Keratinocyte (primary cell): ENCODE measurements at regions not wholly inside any gene's neighbourhood (a gene's known extent, or its start where the extent isn't known, plus 50 kb on each side); places are given as distances from the start of the nearest gene placed in this dataset.

Source experiments
- DNase-seq: peaks from one replicate; pipeline ENCODE4 v3.0.0-alpha.2; 2011; ENCODE audit warnings: low read depth, missing footprints, low spot score
- FAIRE-seq: peaks from 2 replicates; lab custom pipeline; 2011; peaks lifted over from hg19 to GRCh38; lab: Jason Lieb, UNC
- H2AFZ ChIP-seq: 2 replicates; pipeline ENCODE4 v1.6.0; 2012; ENCODE audit warnings: low read length, control low read depth, inconsistent platforms; ENCODE audit not compliant: control insufficient read depth
- H3K27ac ChIP-seq: 2 replicates; pipeline ENCODE4 v1.5.1; 2011; ENCODE audit warnings: low read length; ENCODE audit not compliant: control insufficient read depth, insufficient read depth
- H3K27me3 ChIP-seq: 3 replicates; pipeline ENCODE4 v1.6.0; 2011; ENCODE audit warnings: low read length; ENCODE audit not compliant: control insufficient read depth, insufficient read depth; ENCODE audit errors: extremely low read depth
- H3K36me3 ChIP-seq, 2 experiments: 2 replicates in 1 of 2; 3 replicates in 1 of 2; pipeline ENCODE4 v1.5.1; 2011; ENCODE audit warnings: low read length in 2 of 2, mild to moderate bottlenecking in 1 of 2; ENCODE audit not compliant: control insufficient read depth in 2 of 2, insufficient read depth in 2 of 2; ENCODE audit errors: extremely low read depth in 1 of 2
- H3K4me1 ChIP-seq: 3 replicates; pipeline ENCODE4 v1.5.1; 2011; ENCODE audit warnings: low read length; ENCODE audit not compliant: control insufficient read depth, insufficient read depth; ENCODE audit errors: extremely low read depth
- H3K4me2 ChIP-seq: 3 replicates; pipeline ENCODE4 v1.6.0; 2011; ENCODE audit warnings: low read depth, low read length; ENCODE audit not compliant: control insufficient read depth, insufficient read depth; ENCODE audit errors: extremely low read depth
- H3K4me3 ChIP-seq, 3 experiments: fragments of 200-600 bp in 1 of 3; sonication (generic) in 1 of 3; 2 replicates in 2 of 3; 3 replicates in 1 of 3; pipeline ENCODE4 v1.5.1; 2011 to 2016; ENCODE audit warnings: low read length in 3 of 3, mild to moderate bottlenecking in 3 of 3, control low read depth in 2 of 3, inconsistent platforms in 1 of 3, low read depth in 1 of 3, mixed read lengths in 1 of 3, mixed run types in 1 of 3, moderate library complexity in 1 of 3; ENCODE audit not compliant: control insufficient read depth in 2 of 3, insufficient read depth in 2 of 3; ENCODE audit errors: extremely low read depth in 1 of 3
- H3K79me2 ChIP-seq: 2 replicates; pipeline ENCODE4 v1.6.0; 2012; ENCODE audit warnings: low read length; ENCODE audit not compliant: control insufficient read depth, insufficient read depth
- H3K9ac ChIP-seq: 3 replicates; pipeline ENCODE4 v1.6.0; 2011; ENCODE audit warnings: low read length; ENCODE audit not compliant: control insufficient read depth, insufficient read depth; ENCODE audit errors: extremely low read depth
- H3K9me1 ChIP-seq: 3 replicates; pipeline ENCODE4 v1.6.0; 2011; ENCODE audit warnings: low read length; ENCODE audit not compliant: control insufficient read depth, insufficient read depth; ENCODE audit errors: extremely low read depth
- H3K9me3 ChIP-seq: 2 replicates; pipeline ENCODE4 v1.5.1; 2012; ENCODE audit warnings: low read depth, low read length; ENCODE audit not compliant: control insufficient read depth
- H4K20me1 ChIP-seq: 3 replicates; pipeline ENCODE4 v1.6.0; 2011; ENCODE audit warnings: low read length; ENCODE audit not compliant: control insufficient read depth, insufficient read depth; ENCODE audit errors: extremely low read depth
- CTCF ChIP-seq, 3 experiments: IDR thresholded peaks in 1 of 3; conservative IDR thresholded peaks in 1 of 3; optimal IDR thresholded peaks in 1 of 3; 2 replicates in 2 of 3; 3 replicates in 1 of 3; pipeline versions ENCODE3 to v1.5.1; 2011; ENCODE audit warnings: low read length in 3 of 3, mild to moderate bottlenecking in 3 of 3, moderate library complexity in 2 of 3, control low read depth in 1 of 3, inconsistent platforms in 1 of 3; ENCODE audit not compliant: insufficient read depth in 2 of 3; ENCODE audit errors: extremely low read depth in 1 of 3
- EZH2 ChIP-seq: IDR thresholded peaks from one replicate; pipeline ENCODE4 v1.6.1; 2012; ENCODE audit warnings: inconsistent platforms, mild to moderate bottlenecking, low read length, moderate library complexity
- dilution Hi-C: fragments of 300-500 bp; cut with MboI; formaldehyde crosslinking; loops from one replicate; pipeline ENCODE4 v1.7.0; 2020; ENCODE audit warnings: low sequenced_read_pairs; ENCODE audit not compliant: extremely low pct_ligation_motif_present

DNA sequence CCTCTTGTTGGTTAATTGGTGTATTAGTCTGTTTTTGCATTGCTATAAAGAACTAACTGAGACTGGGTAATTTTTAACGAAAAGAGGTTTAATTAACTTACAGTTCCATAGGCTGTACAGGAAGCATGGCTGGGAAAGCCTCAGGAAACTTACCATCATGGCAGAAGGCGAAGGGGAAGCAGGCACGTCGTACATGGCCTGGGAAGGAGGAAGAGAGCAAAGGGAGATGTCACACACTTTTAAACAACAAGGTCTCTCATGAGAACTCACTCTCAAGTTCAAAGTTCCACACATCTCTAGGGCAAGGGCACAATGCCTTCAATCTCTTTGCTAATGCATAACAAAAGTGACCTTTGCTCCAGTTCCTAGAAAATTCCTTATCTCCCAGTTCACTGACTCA, 125.0 kb upstream of the IRX5 start:
- Histone ChIP-seq H3K4me1 (no peaks in the 10 kb centered on the region), H4K20me1 (no peaks in the 10 kb centered on the region), H3K9me1 (no peaks in the 10 kb centered on the region), H3K79me2 (no peaks in the 10 kb centered on the region), H3K36me3 (no peaks in the 10 kb centered on the region), H3K27ac (no peak overlapping the region), H3K27me3 (no peaks in the 10 kb centered on the region), H3K4me3 (no peak overlapping the region), H3K9ac (no peak overlapping the region), H3K9me3 (no peaks in the 10 kb centered on the region), H2AFZ (no peak overlapping the region), H3K4me2 (no peak overlapping the region)
- no peak for FAIRE-seq
- no peak for DNase-seq
- dilution Hi-C loops, result no loop called here
- TF ChIP-seq EZH2, result no peak
- no peak for TF ChIP-seq CTCF (optimal IDR thresholded peaks at IDR 0.05 in 1 of 3, IDR thresholded peaks at IDR 0.05 in 1 of 3, conservative IDR thresholded peaks at IDR 0.05 in 1 of 3; ENCODE audit: extremely low read depth in 1 of 3, insufficient read depth in 2 of 3, low read length in 3 of 3)

- no peaks in the 10 kb centered on the region for H3K4me1 ChIP-seq
- H3K9me1 ChIP-seq, result no peaks in the 10 kb centered on the region
- no peak overlapping the region for H3K9ac ChIP-seq
- TF ChIP-seq CTCF (optimal IDR thresholded peaks at IDR 0.05 in 1 of 3, IDR thresholded peaks at IDR 0.05 in 1 of 3, conservative IDR thresholded peaks at IDR 0.05 in 1 of 3; ENCODE audit: extremely low read depth in 1 of 3, insufficient read depth in 2 of 3, low read length in 3 of 3), result no peak
- DNase-seq, result no peak
- no peak for FAIRE-seq
- H3K79me2 ChIP-seq, result no peaks in the 10 kb centered on the region
- H2AFZ ChIP-seq, result no peak overlapping the region
- dilution Hi-C loops, result no loop called here
- H3K4me2 ChIP-seq, result no peak overlapping the region
- H3K36me3 ChIP-seq, result no peaks in the 10 kb centered on the region
- no peak overlapping the region for H3K4me3 ChIP-seq
- no peaks in the 10 kb centered on the region for H4K20me1 ChIP-seq
- no peaks in the 10 kb centered on the region for H3K27me3 ChIP-seq
- no peak overlapping the region for H3K27ac ChIP-seq
- H3K9me3 ChIP-seq, result no peaks in the 10 kb centered on the region
These were observed 129.4 kb upstream of the IRX5 start for GRCh38 chr16:54801057-54801844.
